SKM-1 (cell line): ENCODE measurements at regions not wholly inside any gene's neighbourhood (a gene's known extent, or its start where the extent isn't known, plus 50 kb on each side); places are given as distances from the start of the nearest gene placed in this dataset.
A peak's percentile ranks its signal among the peaks of the same experiment; 100 is the strongest.

Experiments
- DNase-seq: peaks from one replicate; lab custom pipeline; 2025; ENCODE audit not compliant: unreplicated experiment; lab: John Stamatoyannopoulos, UW

- no peak for DNase-seq
Observed at GRCh38 chr6:28766426-28766825, 157.4 kb downstream of the TRIM27 start.

GRCh38 chr6:28767133-28767532 lies 156.7 kb downstream of the TRIM27 start:
- DNase-seq, result no peak

- DNase-seq, result no peak
Observed at GRCh38 chr6:28767691-28768090, 156.1 kb downstream of the TRIM27 start.

- no peak for DNase-seq
Observed at GRCh38 chr6:28768187-28768913, 155.4 kb downstream of the TRIM27 start.

- DNase-seq, result no peak
Observed at GRCh38 chr6:28769626-28770402, 154.0 kb downstream of the TRIM27 start.

GRCh38 chr6:28770732-28771131 lies 153.1 kb downstream of the TRIM27 start:
- DNase-seq, result no peak

GRCh38 chr6:28771401-28772267 lies 152.2 kb downstream of the TRIM27 start:
- no peak for DNase-seq

GRCh38 chr6:28772480-28773381 lies 151.1 kb downstream of the TRIM27 start:
- no peak for DNase-seq

- DNase-seq, result no peak
Observed at GRCh38 chr6:28774292-28775051, 149.3 kb downstream of the TRIM27 start.

GRCh38 chr6:28775052-28775376 lies 148.8 kb downstream of the TRIM27 start:
- no peak for DNase-seq

- no peak for DNase-seq
Observed at GRCh38 chr6:28775405-28776129, 148.2 kb downstream of the TRIM27 start.

- DNase-seq, result no peak
Observed at GRCh38 chr6:28776269-28777146, 147.3 kb downstream of the TRIM27 start.

GRCh38 chr6:28777147-28777461 lies 146.7 kb downstream of the TRIM27 start:
- DNase-seq, result no peak

GRCh38 chr6:28782113-28782673 lies 141.6 kb downstream of the TRIM27 start:
- no peak for DNase-seq

GRCh38 chr6:28785962-28786679 lies 137.7 kb downstream of the TRIM27 start:
- no peak for DNase-seq

GRCh38 chr6:28789553-28790083 lies 134.2 kb downstream of the TRIM27 start:
- DNase-seq, result peak; percentile 51

GRCh38 chr6:28791002-28791383 lies 132.8 kb downstream of the TRIM27 start:
- DNase-seq, result no peak
